SK-N-MC (cell line): ENCODE measurements at regions not wholly inside any gene's neighbourhood (a gene's known extent, or its start where the extent isn't known, plus 50 kb on each side); places are given as distances from the start of the nearest gene placed in this dataset.

ENCODE experiments used
- EZH2 ChIP-seq: fragments of 200-600 bp; sonication (generic); IDR thresholded peaks from one replicate; pipeline ENCODE4 v1.6.1; 2017; ENCODE audit warnings: antibody characterized with exemption
- FOXP2 ChIP-seq: optimal IDR thresholded peaks from 2 replicates; pipeline ENCODE3; 2011; ENCODE audit warnings: mild to moderate bottlenecking, moderate library complexity; ENCODE audit not compliant: insufficient read depth; ENCODE audit errors: extremely low read length, control extremely low read depth
- POLR2AphosphoS5 ChIP-seq: IDR thresholded peaks from 2 replicates; pipeline ENCODE4 v1.6.1; 2012; ENCODE audit warnings: mild to moderate bottlenecking, low read depth, low read length, borderline replicate concordance

DNA sequence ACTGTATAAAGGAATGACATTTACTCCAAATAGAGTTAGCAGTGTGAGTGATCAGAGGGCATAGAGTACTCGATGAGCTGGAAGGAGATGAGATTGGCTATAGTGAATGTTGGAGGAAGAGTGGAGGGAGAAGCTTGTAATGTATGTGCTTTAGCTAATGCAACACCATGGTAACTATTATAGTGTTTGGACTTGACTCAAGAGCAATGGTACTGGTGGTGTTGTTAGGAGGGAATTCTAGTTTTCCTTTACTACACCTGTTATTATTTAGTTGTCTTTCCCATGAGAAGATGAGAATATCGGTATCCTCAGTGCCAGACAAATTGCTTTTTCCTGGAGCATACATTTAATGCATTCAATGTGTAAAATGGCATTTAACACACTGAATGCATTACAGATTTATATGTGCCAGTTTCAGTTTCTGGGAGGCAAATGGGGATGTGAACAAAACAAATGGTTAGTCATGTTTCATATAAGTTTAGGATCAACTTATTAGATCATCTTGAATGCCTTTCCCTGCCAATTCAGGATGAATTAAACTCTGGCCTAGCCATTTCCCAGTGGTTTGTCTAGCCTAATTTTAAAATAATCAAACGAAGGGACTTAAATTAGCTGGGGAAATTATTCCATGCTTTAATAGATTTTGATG is 291.1 kb upstream of the ADAMTS5 start:
- TF ChIP-seq EZH2, result no peak
- TF ChIP-seq FOXP2, result no peak
- no peak for TF ChIP-seq POLR2AphosphoS5
